PFSK-1 (cell line): ENCODE measurements at regions not wholly inside any gene's neighbourhood (a gene's known extent, or its start where the extent isn't known, plus 50 kb on each side); places are given as distances from the start of the nearest gene placed in this dataset.

Experiments used
- FOXP2 ChIP-seq: optimal IDR thresholded peaks from 2 replicates; pipeline ENCODE3; 2011; ENCODE audit warnings: borderline replicate concordance, control low read depth, inconsistent platforms; ENCODE audit not compliant: insufficient read depth; ENCODE audit errors: extremely low read length, extremely low read depth
- POLR2AphosphoS5 ChIP-seq: IDR thresholded peaks from 2 replicates; pipeline ENCODE4 v1.6.1; 2012; ENCODE audit warnings: low read depth, mild to moderate bottlenecking, control low read depth, low read length, moderate library complexity
- SIN3A ChIP-seq: IDR thresholded peaks from 2 replicates; pipeline ENCODE4 v1.6.1; 2012; ENCODE audit warnings: mild to moderate bottlenecking, low read length, moderate library complexity, borderline replicate concordance; ENCODE audit not compliant: insufficient read depth
- TAF1 ChIP-seq: IDR thresholded peaks from 2 replicates; pipeline ENCODE4 v1.6.1; 2012; ENCODE audit warnings: low read length, control low read depth, borderline replicate concordance; ENCODE audit not compliant: insufficient read depth
- TF ChIP-seq, protein P1 (sequence below), 2 experiments: IDR thresholded peaks; 2 replicates each; pipeline versions ENCODE4 v1.6.1 to v1.8.0; 2011 to 2012; ENCODE audit warnings: low read depth in 2 of 2, low read length in 2 of 2, control low read depth in 1 of 2, inconsistent platforms in 1 of 2, mild to moderate bottlenecking in 1 of 2, moderate library complexity in 1 of 2; ENCODE audit not compliant: insufficient read depth in 1 of 2

- TF ChIP-seq, protein P1, sequence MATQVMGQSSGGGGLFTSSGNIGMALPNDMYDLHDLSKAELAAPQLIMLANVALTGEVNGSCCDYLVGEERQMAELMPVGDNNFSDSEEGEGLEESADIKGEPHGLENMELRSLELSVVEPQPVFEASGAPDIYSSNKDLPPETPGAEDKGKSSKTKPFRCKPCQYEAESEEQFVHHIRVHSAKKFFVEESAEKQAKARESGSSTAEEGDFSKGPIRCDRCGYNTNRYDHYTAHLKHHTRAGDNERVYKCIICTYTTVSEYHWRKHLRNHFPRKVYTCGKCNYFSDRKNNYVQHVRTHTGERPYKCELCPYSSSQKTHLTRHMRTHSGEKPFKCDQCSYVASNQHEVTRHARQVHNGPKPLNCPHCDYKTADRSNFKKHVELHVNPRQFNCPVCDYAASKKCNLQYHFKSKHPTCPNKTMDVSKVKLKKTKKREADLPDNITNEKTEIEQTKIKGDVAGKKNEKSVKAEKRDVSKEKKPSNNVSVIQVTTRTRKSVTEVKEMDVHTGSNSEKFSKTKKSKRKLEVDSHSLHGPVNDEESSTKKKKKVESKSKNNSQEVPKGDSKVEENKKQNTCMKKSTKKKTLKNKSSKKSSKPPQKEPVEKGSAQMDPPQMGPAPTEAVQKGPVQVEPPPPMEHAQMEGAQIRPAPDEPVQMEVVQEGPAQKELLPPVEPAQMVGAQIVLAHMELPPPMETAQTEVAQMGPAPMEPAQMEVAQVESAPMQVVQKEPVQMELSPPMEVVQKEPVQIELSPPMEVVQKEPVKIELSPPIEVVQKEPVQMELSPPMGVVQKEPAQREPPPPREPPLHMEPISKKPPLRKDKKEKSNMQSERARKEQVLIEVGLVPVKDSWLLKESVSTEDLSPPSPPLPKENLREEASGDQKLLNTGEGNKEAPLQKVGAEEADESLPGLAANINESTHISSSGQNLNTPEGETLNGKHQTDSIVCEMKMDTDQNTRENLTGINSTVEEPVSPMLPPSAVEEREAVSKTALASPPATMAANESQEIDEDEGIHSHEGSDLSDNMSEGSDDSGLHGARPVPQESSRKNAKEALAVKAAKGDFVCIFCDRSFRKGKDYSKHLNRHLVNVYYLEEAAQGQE (IDR thresholded peaks at IDR 0.05; ENCODE audit: insufficient read depth in 1 of 2, low read depth in 2 of 2, low read length in 2 of 2) = no peak
- TF ChIP-seq FOXP2 (no peak), SIN3A (no peak), POLR2AphosphoS5 (no peak), TAF1 (no peak)
These were observed 589.2 kb upstream of the LRRTM1 start for GRCh38 chr2:80893711-80894110.
